22Rv1 (cell line): ENCODE measurements at regions not wholly inside any gene's neighbourhood (a gene's known extent, or its start where the extent isn't known, plus 50 kb on each side); places are given as distances from the start of the nearest gene placed in this dataset.

ENCODE experiments used
- CTCF ChIP-seq: fragments of 450-650 bp; IDR thresholded peaks from 2 replicates; pipeline ENCODE4 v1.5.1; 2017; ENCODE audit warnings: mild to moderate bottlenecking
- ZFX ChIP-seq: fragments of 450-650 bp; IDR thresholded peaks from 2 replicates; pipeline ENCODE4 v1.6.1; 2017; ENCODE audit warnings: antibody characterized with exemption, borderline replicate concordance

- no peak for TF ChIP-seq CTCF
- no peak for TF ChIP-seq ZFX
Observed at GRCh38 chrX:1779626-1780025, 164.8 kb downstream of the ASMT start.
